ENCODE measurements at regions not wholly inside any gene's neighbourhood (a gene's known extent, or its start where the extent isn't known, plus 50 kb on each side); places are given as distances from the start of the nearest gene placed in this dataset.

DNA sequence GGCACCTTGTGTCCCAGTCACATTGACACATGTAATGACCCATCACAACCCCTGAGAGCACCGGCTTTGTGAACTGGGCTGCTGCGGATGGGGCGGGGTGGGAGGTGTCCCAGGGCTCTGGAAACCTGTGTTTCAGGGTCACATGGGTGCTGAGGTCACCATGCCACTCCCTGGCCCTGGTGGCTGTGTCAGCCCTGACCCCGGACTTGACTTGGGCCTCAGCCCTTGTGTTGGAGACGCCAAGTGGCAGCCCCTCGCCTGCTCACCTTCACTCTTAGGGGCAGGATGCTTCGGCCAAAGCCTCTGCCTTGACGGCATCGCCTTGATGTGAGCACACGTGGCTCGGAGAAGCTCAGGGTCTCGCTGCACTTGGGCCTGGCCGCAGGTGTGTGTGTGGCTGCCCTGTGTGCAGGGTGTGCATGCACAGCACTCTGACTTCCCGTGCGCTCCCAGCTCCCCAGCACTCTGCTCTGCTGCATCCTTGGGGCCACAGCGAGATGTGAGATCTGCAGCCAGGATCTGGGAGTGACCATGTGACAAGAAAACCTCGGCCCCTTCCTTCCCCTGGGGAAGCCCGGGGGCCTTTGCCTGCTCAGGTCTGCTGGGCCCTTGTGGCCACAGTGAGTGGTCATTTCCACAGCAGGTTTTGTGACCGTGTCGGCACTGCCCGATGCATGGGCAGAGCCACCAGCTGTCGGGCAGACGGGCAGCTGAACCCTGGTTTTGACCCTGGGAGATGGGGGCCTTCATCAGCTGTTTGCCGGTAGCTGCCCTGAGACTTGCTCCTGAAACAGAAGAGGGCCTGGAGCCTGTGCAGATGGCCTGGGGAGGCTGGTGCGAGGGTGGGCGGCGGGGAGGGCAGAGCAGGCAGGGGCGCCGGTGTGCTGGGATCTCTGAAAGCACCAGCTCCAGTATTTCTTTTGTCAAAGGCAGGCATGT, 167.4 kb downstream of the KIF26A start:
- H3K4me3 ChIP-seq (ENCODE audit: low read length): no peak overlapping the region
- no peaks in the 10 kb centered on the region for H3K79me2 ChIP-seq (replicated peaks; ENCODE audit: insufficient read depth, low read length)
- H3K27me3 ChIP-seq (ENCODE audit: insufficient read depth, low read depth, low read length): no peaks in the 10 kb centered on the region
- H3K4me2 ChIP-seq (ENCODE audit: low read length): no peak overlapping the region
- H3K36me3 ChIP-seq (ENCODE audit: insufficient read depth, low read length): no peaks in the 10 kb centered on the region
- TF ChIP-seq POLR2AphosphoS5 (IDR thresholded peaks at IDR 0.05): no peak
- no peak for TF ChIP-seq SMC3 (conservative IDR thresholded peaks at IDR 0.05; ENCODE audit: poor library complexity)
- TF ChIP-seq EP300 (conservative IDR thresholded peaks at IDR 0.05; ENCODE audit: poor library complexity, severe bottlenecking): no peak
- no peak for TF ChIP-seq MXI1 (conservative IDR thresholded peaks at IDR 0.05; ENCODE audit: poor library complexity, severe bottlenecking)
- TF ChIP-seq EZH2 (IDR thresholded peaks at IDR 0.05; ENCODE audit: borderline replicate concordance, insufficient read depth, low read length, poor library complexity, severe bottlenecking): no peak
- no peak overlapping the region for H3K9ac ChIP-seq (ENCODE audit: low read length)
- no peaks in the 10 kb centered on the region for H3K9me3 ChIP-seq (ENCODE audit: low read length)
- no peak overlapping the region for H2AFZ ChIP-seq (ENCODE audit: low read depth, low read length)
- no peaks in the 10 kb centered on the region for H3F3A ChIP-seq (ENCODE audit: insufficient read depth, low read length, poor library complexity, severe bottlenecking)
- H4K20me1 ChIP-seq (ENCODE audit: insufficient read depth): no peaks in the 10 kb centered on the region
- no peak overlapping the region for H3K27ac ChIP-seq (ENCODE audit: low read length)
- H3K9me2 ChIP-seq (ENCODE audit: insufficient read depth, low read length): no peaks in the 10 kb centered on the region

DNA sequence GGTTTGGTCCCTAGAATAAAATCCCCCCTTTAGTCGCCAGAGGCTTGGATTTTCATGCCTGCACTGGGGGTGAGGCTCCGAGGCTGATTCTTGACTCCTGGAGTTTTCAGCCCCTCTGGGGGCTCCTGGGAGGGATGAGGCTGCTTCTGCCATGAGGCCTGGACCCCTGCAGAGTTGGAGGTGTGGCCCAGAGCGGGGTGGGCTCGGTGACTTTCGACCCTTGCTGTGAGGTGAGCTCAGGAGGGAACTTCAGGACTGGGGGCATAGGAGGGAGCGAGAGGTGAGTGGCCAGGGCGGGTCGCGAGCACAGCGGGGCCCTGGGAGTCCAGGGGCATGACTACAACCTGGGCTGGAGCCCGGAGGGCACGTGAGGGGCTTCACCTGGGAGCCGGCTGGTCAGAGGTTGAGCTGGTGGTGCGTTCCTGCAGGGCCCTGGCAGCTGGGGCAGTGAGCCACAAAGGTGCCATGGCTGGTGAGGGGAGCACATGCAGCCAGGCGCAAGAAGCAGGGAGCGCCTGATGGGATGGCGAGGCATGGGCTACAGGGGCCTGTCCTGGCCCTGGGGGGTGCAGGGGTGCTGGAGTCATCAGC, 168.2 kb downstream of the KIF26A start:
- no peaks in the 10 kb centered on the region for H3K9me3 ChIP-seq (ENCODE audit: low read length)
- H3F3A ChIP-seq (ENCODE audit: insufficient read depth, low read length, poor library complexity, severe bottlenecking): no peaks in the 10 kb centered on the region
- TF ChIP-seq RAD21 (conservative IDR thresholded peaks at IDR 0.05) (no peak), EP300 (conservative IDR thresholded peaks at IDR 0.05; ENCODE audit: poor library complexity, severe bottlenecking) (no peak), TAF1 (IDR thresholded peaks at IDR 0.05; ENCODE audit: low read depth) (no peak), SMC3 (conservative IDR thresholded peaks at IDR 0.05; ENCODE audit: poor library complexity) (no peak), MXI1 (conservative IDR thresholded peaks at IDR 0.05; ENCODE audit: poor library complexity, severe bottlenecking) (no peak), EZH2 (IDR thresholded peaks at IDR 0.05; ENCODE audit: borderline replicate concordance, insufficient read depth, low read length, poor library complexity, severe bottlenecking) (no peak), POLR2AphosphoS5 (IDR thresholded peaks at IDR 0.05) (no peak)
- TF ChIP-seq, protein P1, sequence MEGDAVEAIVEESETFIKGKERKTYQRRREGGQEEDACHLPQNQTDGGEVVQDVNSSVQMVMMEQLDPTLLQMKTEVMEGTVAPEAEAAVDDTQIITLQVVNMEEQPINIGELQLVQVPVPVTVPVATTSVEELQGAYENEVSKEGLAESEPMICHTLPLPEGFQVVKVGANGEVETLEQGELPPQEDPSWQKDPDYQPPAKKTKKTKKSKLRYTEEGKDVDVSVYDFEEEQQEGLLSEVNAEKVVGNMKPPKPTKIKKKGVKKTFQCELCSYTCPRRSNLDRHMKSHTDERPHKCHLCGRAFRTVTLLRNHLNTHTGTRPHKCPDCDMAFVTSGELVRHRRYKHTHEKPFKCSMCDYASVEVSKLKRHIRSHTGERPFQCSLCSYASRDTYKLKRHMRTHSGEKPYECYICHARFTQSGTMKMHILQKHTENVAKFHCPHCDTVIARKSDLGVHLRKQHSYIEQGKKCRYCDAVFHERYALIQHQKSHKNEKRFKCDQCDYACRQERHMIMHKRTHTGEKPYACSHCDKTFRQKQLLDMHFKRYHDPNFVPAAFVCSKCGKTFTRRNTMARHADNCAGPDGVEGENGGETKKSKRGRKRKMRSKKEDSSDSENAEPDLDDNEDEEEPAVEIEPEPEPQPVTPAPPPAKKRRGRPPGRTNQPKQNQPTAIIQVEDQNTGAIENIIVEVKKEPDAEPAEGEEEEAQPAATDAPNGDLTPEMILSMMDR (IDR thresholded peaks at IDR 0.05; ENCODE audit: poor library complexity, severe bottlenecking): no peak
- TF ChIP-seq, protein P2, sequence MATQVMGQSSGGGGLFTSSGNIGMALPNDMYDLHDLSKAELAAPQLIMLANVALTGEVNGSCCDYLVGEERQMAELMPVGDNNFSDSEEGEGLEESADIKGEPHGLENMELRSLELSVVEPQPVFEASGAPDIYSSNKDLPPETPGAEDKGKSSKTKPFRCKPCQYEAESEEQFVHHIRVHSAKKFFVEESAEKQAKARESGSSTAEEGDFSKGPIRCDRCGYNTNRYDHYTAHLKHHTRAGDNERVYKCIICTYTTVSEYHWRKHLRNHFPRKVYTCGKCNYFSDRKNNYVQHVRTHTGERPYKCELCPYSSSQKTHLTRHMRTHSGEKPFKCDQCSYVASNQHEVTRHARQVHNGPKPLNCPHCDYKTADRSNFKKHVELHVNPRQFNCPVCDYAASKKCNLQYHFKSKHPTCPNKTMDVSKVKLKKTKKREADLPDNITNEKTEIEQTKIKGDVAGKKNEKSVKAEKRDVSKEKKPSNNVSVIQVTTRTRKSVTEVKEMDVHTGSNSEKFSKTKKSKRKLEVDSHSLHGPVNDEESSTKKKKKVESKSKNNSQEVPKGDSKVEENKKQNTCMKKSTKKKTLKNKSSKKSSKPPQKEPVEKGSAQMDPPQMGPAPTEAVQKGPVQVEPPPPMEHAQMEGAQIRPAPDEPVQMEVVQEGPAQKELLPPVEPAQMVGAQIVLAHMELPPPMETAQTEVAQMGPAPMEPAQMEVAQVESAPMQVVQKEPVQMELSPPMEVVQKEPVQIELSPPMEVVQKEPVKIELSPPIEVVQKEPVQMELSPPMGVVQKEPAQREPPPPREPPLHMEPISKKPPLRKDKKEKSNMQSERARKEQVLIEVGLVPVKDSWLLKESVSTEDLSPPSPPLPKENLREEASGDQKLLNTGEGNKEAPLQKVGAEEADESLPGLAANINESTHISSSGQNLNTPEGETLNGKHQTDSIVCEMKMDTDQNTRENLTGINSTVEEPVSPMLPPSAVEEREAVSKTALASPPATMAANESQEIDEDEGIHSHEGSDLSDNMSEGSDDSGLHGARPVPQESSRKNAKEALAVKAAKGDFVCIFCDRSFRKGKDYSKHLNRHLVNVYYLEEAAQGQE (IDR thresholded peaks at IDR 0.05; ENCODE audit: borderline replicate concordance): no peak
- no peak overlapping the region for H2AFZ ChIP-seq (ENCODE audit: low read depth, low read length)
- H4K20me1 ChIP-seq (ENCODE audit: insufficient read depth): no peaks in the 10 kb centered on the region
- H3K4me2 ChIP-seq (ENCODE audit: low read length): no peak overlapping the region
- no peak overlapping the region for H3K9ac ChIP-seq (ENCODE audit: low read length)
- no peaks in the 10 kb centered on the region for H3K9me2 ChIP-seq (ENCODE audit: insufficient read depth, low read length)
- H3K27me3 ChIP-seq (ENCODE audit: insufficient read depth, low read depth, low read length): no peaks in the 10 kb centered on the region
- H3K79me2 ChIP-seq (replicated peaks; ENCODE audit: insufficient read depth, low read length): no peaks in the 10 kb centered on the region
- no peaks in the 10 kb centered on the region for H3K36me3 ChIP-seq (ENCODE audit: insufficient read depth, low read length)
- no peak overlapping the region for H3K4me3 ChIP-seq (ENCODE audit: low read length)
- H3K27ac ChIP-seq (ENCODE audit: low read length): no peak overlapping the region
